ENCODE measurements at regions not wholly inside any gene's neighbourhood (a gene's known extent, or its start where the extent isn't known, plus 50 kb on each side); places are given as distances from the start of the nearest gene placed in this dataset.

- Histone ChIP-seq H3K9me3 (ENCODE audit: insufficient read depth in 2 of 2, low read depth in 1 of 2, low read length in 1 of 2) (no peaks in the 10 kb centered on the region), H3K4ac (replicated peaks; ENCODE audit: insufficient read length, low read depth, low read length) (no peak overlapping the region), H3K4me1 (replicated peaks in 1 of 4; ENCODE audit: control insufficient read depth in 3 of 4, insufficient read depth in 4 of 4, low read length in 3 of 4) (peaks cover 0 to 10% (median 6%) of the 10 kb centered on the region in 4 experiments; a peak in 4 of 7 replicates), H2BK15ac (ENCODE audit: low read length) (no peak overlapping the region), H3K79me2 (ENCODE audit: control insufficient read depth in 1 of 2, insufficient read depth in 2 of 2, low read length in 2 of 2) (no peaks in the 10 kb centered on the region), H4K20me1 (replicated peaks in 1 of 2; ENCODE audit: control insufficient read depth in 1 of 2, insufficient read depth in 2 of 2, low read length in 2 of 2) (no peaks in the 10 kb centered on the region), H2BK12ac (ENCODE audit: low read depth, low read length) (no peak overlapping the region), H4K8ac (ENCODE audit: extremely low read depth, insufficient read depth, low read length) (no peak overlapping the region), H2BK20ac (ENCODE audit: low read length) (no peak overlapping the region), H3K27ac (ENCODE audit: low read depth, low read length) (no peak overlapping the region), H4K91ac (replicated peaks; ENCODE audit: insufficient read length, low read length) (no peak overlapping the region), H3K18ac (ENCODE audit: extremely low read depth, low read length) (no peak overlapping the region), H3K27me3 (replicated peaks in 1 of 4; ENCODE audit: control insufficient read depth in 3 of 4, extremely low read depth in 1 of 4, insufficient read depth in 3 of 4, low read length in 3 of 4) (no peaks in the 10 kb centered on the region), H3K4me2 (ENCODE audit: insufficient read depth in 1 of 2, low read depth in 2 of 2, low read length in 2 of 2) (no peak overlapping the region), H3K9ac (replicated peaks in 1 of 4; ENCODE audit: extremely low read depth in 1 of 4, low read depth in 3 of 4, low read length in 3 of 4) (no peak overlapping the region), H2AFZ (ENCODE audit: low read length) (no peak overlapping the region), H3K36me3 (ENCODE audit: control insufficient read depth in 2 of 4, insufficient read depth in 4 of 4, low read length in 3 of 4) (no peaks in the 10 kb centered on the region), H3K23me2 (ENCODE audit: low read depth, low read length) (no peaks in the 10 kb centered on the region), H3K4me3 (ENCODE audit: extremely low read depth in 1 of 4, insufficient read depth in 2 of 4, low read depth in 3 of 4, low read length in 4 of 4) (no peak overlapping the region), H3K79me1 (ENCODE audit: low read depth, low read length) (no peaks in the 10 kb centered on the region), H4K5ac (ENCODE audit: insufficient read length, low read depth, low read length) (no peak overlapping the region), H3K14ac (ENCODE audit: insufficient read length) (no peak overlapping the region), H2BK5ac (ENCODE audit: low read depth, low read length) (no peak overlapping the region), H3K23ac (ENCODE audit: insufficient read length) (no peak overlapping the region), H2BK120ac (replicated peaks; ENCODE audit: low read depth, low read length) (no peak overlapping the region), H2AK5ac (ENCODE audit: low read depth, low read length) (no peak overlapping the region), H3K56ac (replicated peaks; ENCODE audit: insufficient read length, low read depth, low read length) (no peak overlapping the region)
- CTCF ChIA-PET (ENCODE audit: partially characterized antibody): no interaction called here
- FAIRE-seq: no peak
- POLR2A ChIA-PET (ENCODE audit: partially characterized antibody): no interaction called here
- DNase-seq (ENCODE audit: low read depth in 1 of 2, low spot score in 2 of 2): no peak
- no peak for TF ChIP-seq FOSL1 (IDR thresholded peaks at IDR 0.05; ENCODE audit: insufficient read depth, low read depth, low read length)
- no peak for TF ChIP-seq KDM1A (IDR thresholded peaks at IDR 0.05; ENCODE audit: borderline replicate concordance, low read length)
- TF ChIP-seq JUND (IDR thresholded peaks at IDR 0.05; ENCODE audit: low read length): no peak
- no peak for TF ChIP-seq TEAD4 (IDR thresholded peaks at IDR 0.05; ENCODE audit: low read depth, low read length)
- TF ChIP-seq POLR2A (IDR thresholded peaks at IDR 0.05; ENCODE audit: control extremely low read depth in 1 of 2, low read depth in 2 of 2, low read length in 2 of 2): no peak
- no peak for TF ChIP-seq CHD1 (IDR thresholded peaks at IDR 0.05; ENCODE audit: low read depth, low read length)
- TF ChIP-seq RXRA (IDR thresholded peaks at IDR 0.05; ENCODE audit: insufficient read depth, low read depth, low read length): no peak
- no peak for TF ChIP-seq BCL11A (IDR thresholded peaks at IDR 0.05; ENCODE audit: low read depth in 2 of 2, low read length in 2 of 2)
- no peak for TF ChIP-seq EGR1 (IDR thresholded peaks at IDR 0.05; ENCODE audit: borderline replicate concordance, low read depth, low read length)
- no peak for TF ChIP-seq TAF1 (IDR thresholded peaks at IDR 0.05; ENCODE audit: low read depth, low read length)
- no peak for TF ChIP-seq POU5F1 (IDR thresholded peaks at IDR 0.05; ENCODE audit: low read depth, low read length)
- TF ChIP-seq GTF2F1 (IDR thresholded peaks at IDR 0.05; ENCODE audit: borderline replicate concordance, low read depth, low read length): no peak
- TF ChIP-seq CEBPB (IDR thresholded peaks at IDR 0.05; ENCODE audit: low read depth, low read length): no peak
- TF ChIP-seq ATF2 (IDR thresholded peaks at IDR 0.05; ENCODE audit: low read length): no peak
Observed at GRCh38 chr5:89840906-89841305, 568.6 kb downstream of the CETN3 start.
